ENCODE measurements at regions not wholly inside any gene's neighbourhood (a gene's known extent, or its start where the extent isn't known, plus 50 kb on each side); places are given as distances from the start of the nearest gene placed in this dataset.

DNA sequence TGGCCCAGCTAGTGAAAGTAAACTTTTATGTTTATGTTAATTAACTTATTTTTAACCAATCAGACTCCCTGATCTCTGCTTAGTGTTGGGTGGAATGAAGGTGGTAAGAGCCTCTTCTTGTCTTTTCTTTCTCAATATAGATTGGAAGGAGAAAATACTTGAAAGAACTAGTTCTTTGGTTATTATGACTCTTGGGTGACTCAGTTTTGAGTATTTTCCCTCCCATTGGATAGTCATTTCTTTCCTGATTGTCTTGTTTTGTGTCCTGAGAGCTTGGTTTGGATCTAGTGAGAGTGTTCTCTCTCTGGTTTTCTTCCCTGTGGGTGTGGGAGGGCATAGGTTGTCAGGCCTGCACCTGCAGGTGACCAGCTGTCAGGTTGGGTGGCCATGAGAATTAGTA, 172.0 kb upstream of the GLRA2 start:
- no peak overlapping the region for H3K4me2 ChIP-seq (ENCODE audit: low read length)
- H3K79me2 ChIP-seq: no peaks in the 10 kb centered on the region
- H3K9ac ChIP-seq: no peak overlapping the region
- TF ChIP-seq, protein P1, sequence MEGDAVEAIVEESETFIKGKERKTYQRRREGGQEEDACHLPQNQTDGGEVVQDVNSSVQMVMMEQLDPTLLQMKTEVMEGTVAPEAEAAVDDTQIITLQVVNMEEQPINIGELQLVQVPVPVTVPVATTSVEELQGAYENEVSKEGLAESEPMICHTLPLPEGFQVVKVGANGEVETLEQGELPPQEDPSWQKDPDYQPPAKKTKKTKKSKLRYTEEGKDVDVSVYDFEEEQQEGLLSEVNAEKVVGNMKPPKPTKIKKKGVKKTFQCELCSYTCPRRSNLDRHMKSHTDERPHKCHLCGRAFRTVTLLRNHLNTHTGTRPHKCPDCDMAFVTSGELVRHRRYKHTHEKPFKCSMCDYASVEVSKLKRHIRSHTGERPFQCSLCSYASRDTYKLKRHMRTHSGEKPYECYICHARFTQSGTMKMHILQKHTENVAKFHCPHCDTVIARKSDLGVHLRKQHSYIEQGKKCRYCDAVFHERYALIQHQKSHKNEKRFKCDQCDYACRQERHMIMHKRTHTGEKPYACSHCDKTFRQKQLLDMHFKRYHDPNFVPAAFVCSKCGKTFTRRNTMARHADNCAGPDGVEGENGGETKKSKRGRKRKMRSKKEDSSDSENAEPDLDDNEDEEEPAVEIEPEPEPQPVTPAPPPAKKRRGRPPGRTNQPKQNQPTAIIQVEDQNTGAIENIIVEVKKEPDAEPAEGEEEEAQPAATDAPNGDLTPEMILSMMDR (IDR thresholded peaks at IDR 0.05): no peak
- no peaks in the 10 kb centered on the region for H3K36me3 ChIP-seq (ENCODE audit: control insufficient read depth, insufficient read depth, low read length)
- no peak overlapping the region for H3K27ac ChIP-seq
- no peaks in the 10 kb centered on the region for H3K27me3 ChIP-seq (ENCODE audit: control insufficient read depth, insufficient read depth, low read length)
- H3K9me3 ChIP-seq (ENCODE audit: control insufficient read depth, low read length): no peaks in the 10 kb centered on the region
- H3K4me1 ChIP-seq: no peaks in the 10 kb centered on the region
- H2AFZ ChIP-seq: no peak overlapping the region
- H3K4me3 ChIP-seq (ENCODE audit: low read depth, low read length): no peak overlapping the region

DNA sequence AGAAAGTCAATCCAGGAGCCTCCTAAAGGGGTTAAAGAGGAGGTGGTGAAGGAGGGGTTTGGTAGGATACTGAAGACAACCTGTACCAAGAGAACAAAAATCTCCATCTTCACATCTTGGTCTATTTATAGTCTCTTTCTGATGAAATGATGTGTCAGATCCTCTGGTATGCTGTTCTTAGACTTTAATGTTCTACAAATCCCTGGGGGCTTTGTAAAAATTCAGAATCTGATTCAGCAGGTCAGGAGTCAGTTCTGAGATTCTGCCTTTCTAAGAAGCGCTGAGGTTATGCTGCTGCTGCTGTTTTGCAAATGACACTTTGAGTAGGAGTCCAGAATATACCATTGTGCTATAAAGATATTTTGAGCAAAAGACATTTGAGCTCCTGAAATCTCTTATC, 172.9 kb upstream of the GLRA2 start:
- no peaks in the 10 kb centered on the region for H3K36me3 ChIP-seq (ENCODE audit: control insufficient read depth, insufficient read depth, low read length)
- H3K4me3 ChIP-seq (ENCODE audit: low read depth, low read length): no peak overlapping the region
- no peak overlapping the region for H3K9ac ChIP-seq
- H3K27ac ChIP-seq: no peak overlapping the region
- TF ChIP-seq, protein P1 (IDR thresholded peaks at IDR 0.05): no peak
- no peaks in the 10 kb centered on the region for H3K9me3 ChIP-seq (ENCODE audit: control insufficient read depth, low read length)
- no peak overlapping the region for H3K4me2 ChIP-seq (ENCODE audit: low read length)
- H3K27me3 ChIP-seq (ENCODE audit: control insufficient read depth, insufficient read depth, low read length): no peaks in the 10 kb centered on the region
- H3K79me2 ChIP-seq: no peaks in the 10 kb centered on the region
- no peaks in the 10 kb centered on the region for H3K4me1 ChIP-seq
- no peak overlapping the region for H2AFZ ChIP-seq

DNA sequence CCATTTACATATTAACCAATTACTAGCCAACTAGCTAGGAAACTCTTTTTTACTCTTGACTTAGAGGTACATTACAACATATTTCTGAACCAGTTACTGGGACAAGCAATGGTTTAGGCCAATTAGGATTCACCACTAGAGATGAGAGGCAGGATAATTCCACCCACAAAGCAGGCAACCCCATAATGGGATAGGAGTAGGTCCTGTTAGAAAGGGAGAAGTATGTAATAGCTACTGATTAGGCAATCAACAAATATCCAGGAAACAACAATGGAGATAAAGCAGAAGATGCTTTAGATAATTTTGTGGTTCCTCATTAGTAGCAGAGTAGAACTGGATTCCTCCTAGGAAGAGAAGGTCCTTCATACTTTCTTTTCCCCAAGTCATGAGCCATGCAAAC, 173.8 kb upstream of the GLRA2 start:
- Histone ChIP-seq H3K27me3 (ENCODE audit: control insufficient read depth, insufficient read depth, low read length) (no peaks in the 10 kb centered on the region), H3K36me3 (ENCODE audit: control insufficient read depth, insufficient read depth, low read length) (no peaks in the 10 kb centered on the region), H3K4me1 (no peaks in the 10 kb centered on the region), H3K4me3 (ENCODE audit: low read depth, low read length) (no peak overlapping the region), H3K79me2 (no peaks in the 10 kb centered on the region), H3K9me3 (ENCODE audit: control insufficient read depth, low read length) (no peaks in the 10 kb centered on the region), H3K9ac (no peak overlapping the region), H3K27ac (no peak overlapping the region), H3K4me2 (ENCODE audit: low read length) (no peak overlapping the region), H2AFZ (no peak overlapping the region)
- TF ChIP-seq, protein P1 (IDR thresholded peaks at IDR 0.05): no peak

DNA sequence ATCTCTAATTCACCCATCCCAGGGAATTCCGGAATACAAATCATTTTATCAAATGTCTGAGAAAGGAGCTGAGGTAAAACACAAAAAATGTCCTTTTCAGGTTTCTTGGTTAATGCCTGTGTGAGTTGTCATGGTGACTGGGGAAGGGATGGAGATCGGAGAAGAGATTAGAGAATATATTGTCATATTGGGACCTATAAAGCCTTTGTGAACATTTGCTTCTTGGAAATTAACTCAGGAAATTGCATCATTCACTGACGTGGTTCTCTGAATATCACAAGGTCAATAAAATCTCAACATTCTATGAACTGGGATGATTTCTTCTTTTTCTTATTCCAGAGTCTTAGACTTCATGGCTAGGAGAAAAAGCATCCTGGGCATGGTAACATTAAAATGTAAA, 174.8 kb upstream of the GLRA2 start:
- Histone ChIP-seq H3K27me3 (ENCODE audit: control insufficient read depth, insufficient read depth, low read length) (no peaks in the 10 kb centered on the region), H3K27ac (no peak overlapping the region), H3K4me3 (ENCODE audit: low read depth, low read length) (no peak overlapping the region), H3K79me2 (no peaks in the 10 kb centered on the region), H3K9ac (no peak overlapping the region), H3K4me2 (ENCODE audit: low read length) (no peak overlapping the region), H3K9me3 (ENCODE audit: control insufficient read depth, low read length) (no peaks in the 10 kb centered on the region), H2AFZ (no peak overlapping the region), H3K4me1 (no peaks in the 10 kb centered on the region), H3K36me3 (ENCODE audit: control insufficient read depth, insufficient read depth, low read length) (no peaks in the 10 kb centered on the region)
- TF ChIP-seq, protein P1 (IDR thresholded peaks at IDR 0.05): no peak

DNA sequence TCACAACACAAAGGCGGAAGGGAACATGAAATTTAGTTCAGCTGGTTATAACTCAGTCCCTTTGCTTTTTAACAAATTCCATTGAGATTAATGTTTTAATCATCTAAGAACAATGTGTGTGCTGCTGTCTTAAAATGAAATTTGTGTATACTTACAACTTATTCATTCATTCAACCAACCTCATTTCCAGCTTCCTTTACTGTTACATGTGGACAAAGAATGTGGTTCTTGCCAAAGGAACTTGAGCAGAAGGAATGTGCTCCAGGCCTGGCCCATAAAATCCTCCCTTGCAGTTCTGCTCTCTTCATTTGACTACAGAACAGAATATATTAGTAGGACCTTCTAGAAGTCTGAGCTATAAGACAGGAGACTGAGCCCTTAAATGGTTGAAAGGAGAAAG, 176.8 kb upstream of the GLRA2 start:
- H3K27me3 ChIP-seq (ENCODE audit: control insufficient read depth, insufficient read depth, low read length): no peaks in the 10 kb centered on the region
- H3K27ac ChIP-seq: no peak overlapping the region
- no peak overlapping the region for H3K4me2 ChIP-seq (ENCODE audit: low read length)
- no peaks in the 10 kb centered on the region for H3K36me3 ChIP-seq (ENCODE audit: control insufficient read depth, insufficient read depth, low read length)
- TF ChIP-seq, protein P1 (IDR thresholded peaks at IDR 0.05): no peak
- H3K4me3 ChIP-seq (ENCODE audit: low read depth, low read length): no peak overlapping the region
- no peak overlapping the region for H2AFZ ChIP-seq
- no peak overlapping the region for H3K9ac ChIP-seq
- H3K79me2 ChIP-seq: no peaks in the 10 kb centered on the region
- H3K9me3 ChIP-seq (ENCODE audit: control insufficient read depth, low read length): no peaks in the 10 kb centered on the region
- no peaks in the 10 kb centered on the region for H3K4me1 ChIP-seq

All from parathyroid adenoma (tissue), 2 donors.